Ovary (tissue), 7 donors: ENCODE measurements at regions not wholly inside any gene's neighbourhood (a gene's known extent, or its start where the extent isn't known, plus 50 kb on each side); places are given as distances from the start of the nearest gene placed in this dataset.

Experiments
- DNase-seq, 5 donors: peaks; one replicate each; pipeline ENCODE4 v3.0.0-alpha.2; 2019 to 2020
- H3K27ac ChIP-seq, 2 donors: fragments of 200-600 bp; one replicate each; pipeline versions ENCODE4 v1.5.1 to v1.8.0; 2019 to 2022
- H3K27me3 ChIP-seq: fragments of 200-600 bp; one replicate; pipeline ENCODE4 v1.8.0; 2022
- H3K36me3 ChIP-seq: fragments of 200-600 bp; sonication (generic); one replicate; pipeline ENCODE4 v1.5.1; 2019
- H3K4me1 ChIP-seq: one replicate; pipeline ENCODE4 v1.8.1; 2013; ENCODE audit warnings: mild to moderate bottlenecking, moderate library complexity; ENCODE audit not compliant: insufficient read depth
- H3K4me3 ChIP-seq: fragments of 200-600 bp; sonication (generic); one replicate; pipeline ENCODE4 v1.5.1; 2017
- H3K9me3 ChIP-seq, 2 donors: fragments of 200-600 bp in 1 of 2; sonication (generic) in 1 of 2; one replicate each; pipeline versions ENCODE4 v1.5.1 to v1.8.1; 2013 to 2019; ENCODE audit warnings: mild to moderate bottlenecking in 1 of 2, moderate library complexity in 1 of 2
- EP300 ChIP-seq: sonication (generic); formaldehyde crosslinking; IDR thresholded peaks from one replicate; pipeline ENCODE4 v1.6.1; 2017; ENCODE audit warnings: antibody characterized with exemption
- POLR2A ChIP-seq: fragments of 450-650 bp; IDR thresholded peaks from one replicate; pipeline ENCODE4 v1.6.1; 2017; ENCODE audit warnings: antibody characterized with exemption, mild to moderate bottlenecking, moderate library complexity
- WGBS, 3 donors: extraction: QIAGEN DNeasy Blood & Tissue Kit in 1 of 3; methylation state at CpG; one replicate each; pipeline versions ENCODE4 v1.1.5 to v1.1.7; 2013 to 2017; 5-methylcytosine and 5-hydroxymethylcytosine counted together
- intact Hi-C, 4 donors: fragments of 100-400 bp; cut with DNase I; formaldehyde crosslinking; loops; one replicate each; pipeline versions ENCODE4 v1.11.0 to v1.15.1; 2022 to 2023
- TF ChIP-seq, protein P1 (sequence below), 3 donors: fragments of 450-650 bp in 2 of 3; fragments of 200-600 bp in 1 of 3; IDR thresholded peaks; one replicate each; pipeline versions ENCODE4 v1.5.1 to v1.8.0; 2016 to 2022; ENCODE audit warnings: antibody characterized with exemption in 3 of 3, mild to moderate bottlenecking in 1 of 3
- donor health status: DM: no; HTN: no; CAD: no; lungs with moderate emphysema.
- donor health status: DM: no; HTN: no; CAD: no.
- donor health status: Bipolar disorder and iron deficiency.
- donor health status: DM: no; HTN: no; CAD: no.
- donor health status: DM: yes; HTN: yes; CAD: no.

DNA sequence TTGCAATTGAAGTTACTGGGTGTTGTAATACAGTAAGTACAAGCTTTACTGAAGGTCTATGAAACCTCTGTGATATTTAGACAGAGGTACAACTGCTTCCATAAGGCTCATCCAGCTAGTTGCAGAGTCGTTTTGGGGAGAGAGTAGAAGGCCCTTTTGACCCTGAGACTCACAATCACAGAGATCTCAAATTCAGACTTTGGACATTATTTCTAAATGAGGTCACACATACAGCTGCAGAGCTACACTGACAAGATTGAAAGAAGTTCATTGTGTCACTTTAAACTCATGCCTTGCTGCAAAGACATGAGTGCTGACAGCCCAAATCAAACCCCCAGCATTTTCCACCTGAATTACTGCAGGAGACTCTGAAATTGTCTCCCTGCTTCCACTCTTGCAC, 205.9 kb upstream of the TMEM161B start:
- Histone ChIP-seq H3K36me3 (no peaks in the 10 kb centered on the region), H3K4me3 (no peak overlapping the region), H3K4me1 (no peaks in the 10 kb centered on the region), H3K27me3 (no peaks in the 10 kb centered on the region), H3K27ac (no peak overlapping the region), H3K9me3 (no peaks in the 10 kb centered on the region)
- WGBS, 3 donors, result 7 to 19% (median 7%) methylated on average over 1 of the region's 1 CpG
- intact Hi-C loops, result no loop called here
- TF ChIP-seq POLR2A (no peak), EP300 (no peak)
- TF ChIP-seq, protein P1, sequence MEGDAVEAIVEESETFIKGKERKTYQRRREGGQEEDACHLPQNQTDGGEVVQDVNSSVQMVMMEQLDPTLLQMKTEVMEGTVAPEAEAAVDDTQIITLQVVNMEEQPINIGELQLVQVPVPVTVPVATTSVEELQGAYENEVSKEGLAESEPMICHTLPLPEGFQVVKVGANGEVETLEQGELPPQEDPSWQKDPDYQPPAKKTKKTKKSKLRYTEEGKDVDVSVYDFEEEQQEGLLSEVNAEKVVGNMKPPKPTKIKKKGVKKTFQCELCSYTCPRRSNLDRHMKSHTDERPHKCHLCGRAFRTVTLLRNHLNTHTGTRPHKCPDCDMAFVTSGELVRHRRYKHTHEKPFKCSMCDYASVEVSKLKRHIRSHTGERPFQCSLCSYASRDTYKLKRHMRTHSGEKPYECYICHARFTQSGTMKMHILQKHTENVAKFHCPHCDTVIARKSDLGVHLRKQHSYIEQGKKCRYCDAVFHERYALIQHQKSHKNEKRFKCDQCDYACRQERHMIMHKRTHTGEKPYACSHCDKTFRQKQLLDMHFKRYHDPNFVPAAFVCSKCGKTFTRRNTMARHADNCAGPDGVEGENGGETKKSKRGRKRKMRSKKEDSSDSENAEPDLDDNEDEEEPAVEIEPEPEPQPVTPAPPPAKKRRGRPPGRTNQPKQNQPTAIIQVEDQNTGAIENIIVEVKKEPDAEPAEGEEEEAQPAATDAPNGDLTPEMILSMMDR (IDR thresholded peaks at IDR 0.05), result no peak
- DNase-seq, result no peak

DNA sequence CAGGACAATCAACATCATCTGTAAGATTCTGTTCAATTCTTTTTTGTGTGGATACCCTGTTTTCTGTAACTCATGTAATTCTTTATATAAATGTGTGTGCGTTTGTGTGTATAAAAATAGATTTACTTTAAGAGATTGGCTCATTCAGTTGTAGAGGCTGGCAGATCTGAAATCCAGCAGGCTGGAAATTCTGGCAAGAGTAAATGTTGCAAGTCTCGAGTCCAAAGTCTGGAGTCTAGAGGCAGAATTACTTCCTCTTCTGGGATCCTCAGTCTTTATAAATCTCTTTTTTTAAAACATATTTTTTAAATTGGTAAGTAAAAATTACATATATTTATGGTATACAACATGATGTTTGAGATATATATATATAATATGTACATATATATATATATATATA, 202.1 kb upstream of the TMEM161B start:
- WGBS, 3 donors, result 81 to 89% (median 86%) methylated on average over 2 of the region's 2 CpGs
- no peaks in the 10 kb centered on the region for H3K27me3 ChIP-seq

DNA sequence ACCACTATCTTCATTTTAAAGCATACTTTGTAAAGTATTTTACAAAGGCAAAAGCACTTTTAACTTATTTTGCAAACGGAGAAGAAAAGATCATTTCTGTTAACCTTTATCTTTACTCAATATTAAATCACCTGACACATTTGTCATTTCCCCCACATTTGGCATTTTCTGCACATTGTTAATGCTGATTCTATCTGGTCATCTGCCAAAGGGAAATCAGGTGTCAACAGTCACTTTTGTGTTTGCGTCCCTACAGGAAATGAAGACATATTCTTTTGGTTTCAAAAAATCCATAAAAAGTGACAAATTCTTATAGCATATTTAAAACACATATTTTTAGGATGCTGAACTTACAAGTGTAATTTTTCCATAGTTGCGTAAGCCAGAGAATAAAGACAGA, 191.3 kb upstream of the TMEM161B start:
- no peaks in the 10 kb centered on the region for H3K36me3 ChIP-seq
- H3K27me3 ChIP-seq, result no peaks in the 10 kb centered on the region
- H3K4me1 ChIP-seq, result no peaks in the 10 kb centered on the region
- no peaks in the 10 kb centered on the region for H3K9me3 ChIP-seq
- DNase-seq, result no peak
- 71 to 74% (median 72%) methylated on average over 3 of the region's 3 CpGs for WGBS, 3 donors
- no peak overlapping the region for H3K27ac ChIP-seq
- TF ChIP-seq EP300, result no peak
- TF ChIP-seq POLR2A, result no peak
- TF ChIP-seq, protein P1 (IDR thresholded peaks at IDR 0.05), result no peak
- H3K4me3 ChIP-seq, result no peak overlapping the region
- intact Hi-C loops, result no loop called here

More for the DNA sequence above, 202.1 kb upstream of the TMEM161B start:
- Histone ChIP-seq H3K4me1 (no peaks in the 10 kb centered on the region), H3K36me3 (no peaks in the 10 kb centered on the region), H3K9me3 (no peaks in the 10 kb centered on the region), H3K27ac (no peak overlapping the region), H3K4me3 (no peak overlapping the region)
- intact Hi-C loops, result no loop called here
- TF ChIP-seq POLR2A (no peak), EP300 (no peak)
- TF ChIP-seq, protein P1 (IDR thresholded peaks at IDR 0.05), result no peak
- no peak for DNase-seq

DNA sequence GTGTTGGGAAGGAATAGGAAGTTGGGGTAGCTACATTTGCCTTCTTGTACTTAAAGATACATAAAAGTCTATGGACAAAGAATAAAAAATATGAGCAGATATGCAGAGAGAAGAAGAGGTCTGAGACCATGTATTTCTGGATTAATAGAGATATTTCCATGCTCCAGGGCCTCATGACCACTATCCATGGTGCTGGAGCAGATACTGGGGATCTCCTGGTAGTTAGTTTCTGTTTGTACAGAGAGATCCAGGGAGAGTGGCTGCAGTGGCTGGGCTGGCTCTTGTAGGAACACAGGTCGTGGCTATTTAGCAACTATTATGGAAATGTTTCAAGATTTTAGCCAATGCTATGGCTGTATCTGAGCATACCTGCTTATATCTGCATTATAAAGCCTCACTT, 184.2 kb upstream of the TMEM161B start:
- Histone ChIP-seq H3K9me3 (no peaks in the 10 kb centered on the region), H3K4me3 (no peak overlapping the region), H3K27me3 (no peaks in the 10 kb centered on the region), H3K27ac (no peak overlapping the region), H3K4me1 (no peaks in the 10 kb centered on the region), H3K36me3 (no peaks in the 10 kb centered on the region)
- DNase-seq, result no peak
- TF ChIP-seq, protein P1 (IDR thresholded peaks at IDR 0.05), result no peak
- TF ChIP-seq EP300 (no peak), POLR2A (no peak)
- intact Hi-C loops, result no loop called here
- 13 to 38% (median 24%) methylated on average over 1 of the region's 1 CpG for WGBS, 3 donors

DNA sequence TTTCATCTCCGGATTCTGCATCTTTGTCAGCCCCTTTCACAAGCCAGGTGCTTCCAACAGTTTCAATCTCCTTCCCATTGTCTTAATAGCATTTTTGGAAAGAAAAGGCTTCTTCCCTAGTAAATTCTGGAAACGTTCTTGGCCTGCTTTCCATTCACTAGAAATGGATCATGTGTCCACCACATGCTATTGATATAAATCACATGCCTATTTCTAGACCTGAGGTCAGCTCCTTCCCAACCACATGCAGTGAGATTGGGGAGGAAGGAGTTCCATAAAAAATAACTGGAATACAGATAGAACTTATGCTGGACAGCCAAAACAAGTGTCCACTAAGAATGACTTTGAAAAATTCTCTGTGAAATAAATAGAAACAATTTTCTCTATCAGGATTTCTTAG, 181.6 kb upstream of the TMEM161B start:
- H3K9me3 ChIP-seq, result no peaks in the 10 kb centered on the region
- H3K27ac ChIP-seq, result no peak overlapping the region
- H3K27me3 ChIP-seq, result no peaks in the 10 kb centered on the region
- no peak overlapping the region for H3K4me3 ChIP-seq
- intact Hi-C loops, result no loop called here
- no peaks in the 10 kb centered on the region for H3K4me1 ChIP-seq
- 51 to 58% (median 53%) methylated on average over 2 of the region's 2 CpGs for WGBS, 3 donors
- H3K36me3 ChIP-seq, result no peaks in the 10 kb centered on the region
- TF ChIP-seq POLR2A (no peak), EP300 (no peak)
- TF ChIP-seq, protein P1 (IDR thresholded peaks at IDR 0.05), result no peak
- no peak for DNase-seq
